Non-pigmented ciliary epithelial cell (primary cell): ENCODE measurements at regions not wholly inside any gene's neighbourhood (a gene's known extent, or its start where the extent isn't known, plus 50 kb on each side); places are given as distances from the start of the nearest gene placed in this dataset.
A peak's percentile ranks its signal among the peaks of the same experiment; 100 is the strongest.

Experiments
- DNase-seq: peaks from one replicate; pipeline ENCODE4 v3.0.0-alpha.2; 2010; ENCODE audit warnings: low read depth

DNA sequence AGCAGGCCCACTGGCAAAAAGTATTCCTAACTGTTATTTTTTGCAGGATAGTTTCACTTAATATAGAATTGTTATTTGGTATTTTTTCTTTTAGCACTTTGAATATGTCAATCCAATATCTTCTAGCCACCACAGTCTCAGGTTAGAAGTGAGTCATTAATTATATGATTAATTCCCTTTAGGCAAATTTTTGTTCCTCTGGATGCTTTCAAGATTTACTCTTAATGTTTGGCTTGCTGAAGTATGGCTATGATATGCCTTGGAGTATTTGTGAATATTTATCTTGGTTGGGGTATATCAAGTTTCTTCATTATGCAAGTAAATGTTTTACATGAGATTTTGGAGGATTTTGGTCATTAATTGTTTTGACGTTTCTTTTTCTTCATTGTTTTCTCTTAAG lies 152.1 kb upstream of the ALCAM start:
- no peak for DNase-seq

DNA sequence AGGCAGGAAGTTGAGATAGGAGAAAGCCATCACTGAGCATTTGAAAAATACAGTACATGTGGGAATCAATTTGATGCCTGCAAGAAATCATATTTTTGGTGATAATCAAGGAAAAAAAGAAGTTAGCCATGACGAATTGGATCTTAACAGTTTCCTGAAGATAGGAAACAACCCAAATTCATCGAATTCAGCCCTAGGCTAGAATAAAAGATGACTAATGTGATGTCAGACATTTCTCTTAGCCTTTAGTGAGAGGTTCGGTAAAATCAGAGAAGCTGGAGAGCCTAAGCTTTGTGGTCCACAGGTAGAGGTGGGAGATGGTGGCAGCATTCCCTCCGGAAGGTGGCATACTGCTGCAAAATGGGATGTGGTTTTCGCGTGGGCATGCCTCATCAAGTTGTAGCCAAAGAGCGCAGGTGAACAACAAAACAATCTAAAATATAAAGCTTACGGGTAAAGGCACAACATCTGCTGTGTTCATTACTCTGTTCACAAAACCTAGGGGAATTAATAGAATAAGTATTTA lies 144.1 kb upstream of the ALCAM start:
- DNase-seq, result no peak

DNA sequence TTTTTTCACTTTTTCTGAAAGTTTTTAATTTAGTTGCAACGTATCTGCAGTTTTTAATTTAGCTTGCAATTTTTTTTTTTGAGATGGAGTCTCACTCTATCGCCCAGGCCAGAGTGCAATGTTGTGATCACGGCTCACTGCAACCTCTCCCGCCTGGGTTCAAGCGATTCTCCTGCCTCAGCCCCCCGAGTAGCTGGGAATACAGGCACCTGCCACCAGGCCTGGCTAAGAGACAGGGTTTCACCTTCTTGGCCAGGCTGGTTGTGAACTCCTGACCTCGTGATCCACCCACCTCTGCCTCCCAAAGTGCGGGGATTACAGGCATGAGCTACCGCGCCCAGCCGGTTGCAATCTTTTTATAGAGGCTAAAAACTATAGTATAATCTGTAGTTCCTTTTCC lies 142.9 kb upstream of the ALCAM start:
- DNase-seq, result no peak

DNA sequence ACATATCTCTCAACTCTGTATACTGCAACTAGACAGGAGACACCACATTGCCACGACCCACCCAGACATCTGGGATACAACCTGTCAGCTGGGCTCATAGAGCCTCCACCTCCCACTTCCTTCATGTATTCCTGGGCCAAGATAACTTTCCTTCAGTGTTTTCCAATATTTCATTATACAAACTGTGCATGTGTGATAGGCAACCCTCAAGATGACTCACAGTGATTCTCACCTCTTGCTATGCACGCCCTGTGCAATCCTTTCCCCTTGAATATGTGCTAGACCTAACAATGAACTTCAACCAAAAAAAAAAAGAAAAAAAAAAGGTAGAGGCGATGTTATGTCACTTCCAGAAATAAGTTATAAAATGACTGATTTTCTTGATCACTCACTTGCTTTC lies 138.0 kb upstream of the ALCAM start:
- no peak for DNase-seq

DNA sequence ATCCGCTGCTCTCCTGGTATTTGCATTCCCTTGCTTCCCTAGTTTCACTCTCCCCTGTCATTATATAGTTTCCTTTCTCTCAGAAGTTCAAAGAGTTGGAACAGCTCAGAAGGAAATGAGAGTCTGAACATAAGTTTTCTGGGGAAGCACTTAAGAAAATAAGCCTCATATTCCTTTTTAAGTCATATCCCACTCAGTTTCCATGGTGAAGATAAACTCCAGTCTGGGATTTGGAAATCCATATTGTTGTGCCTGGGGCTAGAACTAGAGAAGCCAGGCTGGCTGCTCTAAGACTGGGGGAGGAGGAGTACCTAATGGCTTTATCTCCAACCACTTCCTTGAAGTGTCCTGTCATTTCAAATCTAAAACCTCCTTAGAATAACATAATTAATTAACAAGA lies 134.2 kb upstream of the ALCAM start:
- no peak for DNase-seq

DNA sequence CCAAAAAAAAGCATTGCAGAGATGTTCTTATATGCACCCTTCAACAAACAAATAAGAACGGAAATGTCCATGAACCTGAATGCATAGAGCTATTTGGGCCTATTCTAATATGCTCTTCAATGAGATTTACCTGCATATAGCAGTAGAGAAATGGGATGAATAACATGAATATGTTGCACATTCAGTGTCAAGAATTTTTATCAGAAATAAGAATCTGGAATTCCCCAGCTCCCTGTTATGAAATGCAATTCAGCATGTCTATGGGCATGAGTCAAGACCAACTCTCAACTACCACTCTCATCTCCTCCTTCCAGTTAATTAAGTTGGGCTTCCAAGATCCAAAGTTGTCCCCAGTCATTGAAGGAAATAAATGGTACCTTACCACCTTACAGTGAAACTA lies 133.7 kb upstream of the ALCAM start:
- no peak for DNase-seq

DNA sequence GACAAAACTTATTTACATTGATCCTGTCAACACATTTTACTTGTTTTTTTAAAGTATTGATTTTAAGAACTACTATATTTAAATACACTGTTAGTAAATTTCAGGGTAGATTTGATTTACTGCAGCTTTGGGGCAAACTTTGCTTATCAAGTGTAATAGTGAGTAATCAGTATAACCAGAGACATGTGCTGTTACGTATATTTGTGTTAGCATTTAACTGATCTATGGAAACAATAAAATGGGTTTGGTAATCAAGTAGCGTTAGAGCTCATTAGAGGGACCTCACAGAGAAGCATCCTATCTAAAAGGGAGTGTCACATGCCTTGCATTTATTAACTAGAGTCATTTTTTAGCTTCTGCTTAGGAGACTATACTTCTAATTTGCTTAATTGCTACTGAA lies 131.5 kb upstream of the ALCAM start:
- no peak for DNase-seq

DNA sequence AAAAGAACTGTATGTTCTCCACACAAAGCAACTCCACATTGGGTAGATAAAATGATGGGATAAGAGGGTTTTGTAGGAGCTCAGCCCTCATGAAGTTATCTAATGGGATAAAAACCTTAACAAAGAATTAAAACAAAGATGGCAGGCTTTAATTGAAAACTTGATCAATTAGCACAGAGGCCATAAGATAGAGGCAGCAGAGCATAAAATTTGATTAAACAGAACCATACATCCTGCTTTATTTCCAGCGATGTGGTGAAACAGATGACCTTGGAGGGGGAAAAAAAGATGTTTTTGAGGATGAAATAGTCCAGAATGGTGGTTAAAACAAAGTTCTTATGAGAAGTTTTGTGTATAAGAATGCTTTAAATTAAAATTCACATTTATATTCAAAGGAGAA lies 130.9 kb upstream of the ALCAM start:
- no peak for DNase-seq

DNA sequence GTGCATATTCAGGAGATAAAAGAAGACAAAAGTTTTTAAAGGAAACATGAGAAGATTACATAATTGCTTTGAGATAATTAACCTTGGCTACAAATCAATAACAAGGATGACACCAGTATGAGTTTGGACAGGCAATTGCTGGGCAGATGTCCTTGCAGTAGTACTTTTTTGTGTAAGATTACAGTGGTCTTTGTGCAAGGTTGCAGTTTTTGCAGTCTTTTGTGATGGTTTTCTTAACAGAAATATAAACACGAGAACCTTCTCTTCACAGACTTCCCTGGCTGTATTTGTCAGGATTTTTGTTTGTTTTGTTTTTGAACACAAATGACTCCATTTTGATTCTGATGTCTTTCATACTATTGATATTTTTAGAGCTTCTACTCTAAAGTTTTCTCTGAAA lies 128.3 kb upstream of the ALCAM start:
- DNase-seq, result no peak

DNA sequence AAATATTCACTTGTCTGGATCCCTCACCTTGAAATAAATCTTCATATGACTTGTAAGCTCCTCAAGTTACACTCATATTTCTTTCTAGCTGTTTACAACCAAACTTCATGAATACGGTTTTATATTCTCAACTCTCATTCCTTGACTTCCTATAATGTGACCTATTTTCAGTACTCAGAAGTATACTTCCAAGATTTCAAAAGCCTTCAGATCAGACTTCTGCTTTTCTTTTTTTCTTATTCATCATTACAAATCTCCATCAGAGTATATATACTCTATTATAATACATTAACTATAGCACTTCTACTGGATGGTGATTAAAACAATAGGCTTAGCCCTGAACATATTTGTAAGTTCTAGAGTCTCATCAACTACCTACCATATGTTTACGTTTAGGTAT lies 123.6 kb upstream of the ALCAM start:
- no peak for DNase-seq

DNA sequence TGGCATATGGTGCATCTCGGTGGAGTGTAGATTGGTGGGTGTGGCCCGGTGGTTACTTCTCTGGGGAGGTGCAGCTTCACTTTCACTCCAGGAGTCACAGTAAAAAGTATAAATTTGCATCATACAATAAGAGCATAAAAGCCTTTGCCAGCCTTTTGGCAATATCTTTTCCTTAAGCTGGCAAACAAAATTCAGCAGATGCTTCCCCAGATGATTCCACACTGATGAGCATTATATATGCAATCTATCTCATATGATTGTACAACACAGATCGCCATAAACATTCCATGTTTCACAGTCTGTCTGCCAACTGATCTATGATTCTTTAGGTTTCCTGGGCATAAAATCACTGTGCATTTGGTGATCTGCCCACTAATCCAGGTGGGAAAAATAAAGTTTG lies 120.2 kb upstream of the ALCAM start:
- no peak for DNase-seq

DNA sequence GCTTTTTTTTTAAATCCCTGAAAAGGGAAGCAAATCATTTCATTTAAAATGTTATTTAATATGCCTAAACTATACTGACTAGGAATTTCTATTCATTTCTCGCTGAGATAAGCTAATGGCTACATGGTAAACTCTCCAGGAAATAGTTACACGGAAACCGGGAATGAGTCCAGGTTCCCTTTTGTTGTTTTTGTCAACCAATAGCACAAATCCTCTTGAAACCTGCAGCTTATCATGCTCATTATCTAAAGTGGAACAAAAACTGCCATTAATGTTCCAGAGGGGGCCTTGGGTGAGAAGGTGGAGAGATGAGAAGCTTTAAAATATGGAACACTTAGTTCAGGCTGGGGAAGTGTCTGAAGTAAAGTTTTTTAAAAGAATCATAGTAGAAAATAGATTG lies 113.5 kb upstream of the ALCAM start:
- no peak for DNase-seq

DNA sequence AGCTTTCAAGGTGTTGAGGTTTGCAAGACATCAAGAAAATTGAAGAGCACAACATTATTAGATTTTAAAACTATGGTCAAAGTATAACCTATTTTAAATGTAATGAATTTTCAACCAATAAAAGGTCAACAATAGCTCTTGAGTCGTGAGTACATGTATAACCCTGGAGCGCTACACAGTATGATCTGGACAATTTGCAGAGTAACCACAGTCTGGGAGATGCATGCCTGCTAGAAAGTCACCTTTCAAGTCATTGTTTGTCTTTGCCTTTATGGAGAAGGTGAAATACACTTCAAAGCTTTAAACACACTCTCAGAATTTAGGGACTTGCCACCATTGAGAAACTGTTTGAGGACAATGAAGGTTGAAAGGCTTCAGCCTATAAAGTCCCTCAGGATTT lies 112.6 kb upstream of the ALCAM start:
- no peak for DNase-seq

DNA sequence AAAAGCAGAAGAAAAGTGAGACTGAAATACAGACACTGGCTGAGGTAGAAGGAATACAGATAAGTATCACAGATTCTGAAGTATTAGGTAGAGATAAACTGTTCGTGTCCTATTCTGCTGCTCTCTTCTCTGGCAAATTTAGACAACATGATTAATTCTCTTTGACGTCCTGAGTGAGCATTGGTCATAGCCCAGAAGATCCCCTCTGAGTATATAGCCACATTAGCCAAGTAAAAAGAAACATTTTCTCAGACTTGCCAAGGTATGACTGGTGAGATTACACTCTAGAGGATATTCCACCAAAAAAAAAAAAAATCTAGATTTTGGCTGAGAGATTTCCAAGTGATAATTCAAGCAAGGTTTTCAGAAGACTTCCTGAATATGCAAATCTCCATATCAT lies 111.4 kb upstream of the ALCAM start:
- DNase-seq, result no peak

DNA sequence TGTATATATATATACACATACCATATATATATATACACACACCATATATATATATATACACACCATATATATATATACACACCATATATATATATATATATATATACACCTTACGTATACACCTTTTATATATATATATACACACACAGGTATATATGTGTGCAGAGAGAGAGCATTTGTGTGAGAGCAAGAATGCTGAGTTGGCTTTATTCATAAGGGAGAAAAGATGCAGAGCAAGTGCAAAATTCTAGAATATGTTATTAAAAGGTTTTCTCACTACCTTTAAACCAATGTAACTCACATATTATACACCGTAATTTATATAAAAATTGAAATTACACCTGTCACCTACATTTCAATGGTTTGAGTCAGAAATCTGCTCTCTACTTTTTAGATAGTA lies 107.2 kb upstream of the ALCAM start:
- no peak for DNase-seq

DNA sequence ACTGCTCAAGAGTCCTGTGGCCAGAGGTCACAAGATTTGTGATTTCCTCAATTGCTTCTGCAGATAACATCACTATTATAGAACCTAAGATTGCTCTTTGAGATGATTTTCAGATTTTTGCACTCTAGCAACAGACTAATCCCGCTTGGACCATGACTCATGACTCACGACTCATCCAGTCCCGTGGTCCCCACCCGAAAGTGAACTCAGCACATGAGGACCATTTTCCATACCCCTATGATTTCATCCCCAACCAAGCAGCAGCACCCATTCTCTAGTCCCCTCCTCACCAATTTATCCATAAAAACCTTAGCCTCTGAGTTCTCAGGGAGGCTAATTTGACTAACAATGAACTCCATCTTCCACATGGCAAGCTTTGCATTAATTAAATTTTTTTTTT lies 106.3 kb upstream of the ALCAM start:
- no peak for DNase-seq

DNA sequence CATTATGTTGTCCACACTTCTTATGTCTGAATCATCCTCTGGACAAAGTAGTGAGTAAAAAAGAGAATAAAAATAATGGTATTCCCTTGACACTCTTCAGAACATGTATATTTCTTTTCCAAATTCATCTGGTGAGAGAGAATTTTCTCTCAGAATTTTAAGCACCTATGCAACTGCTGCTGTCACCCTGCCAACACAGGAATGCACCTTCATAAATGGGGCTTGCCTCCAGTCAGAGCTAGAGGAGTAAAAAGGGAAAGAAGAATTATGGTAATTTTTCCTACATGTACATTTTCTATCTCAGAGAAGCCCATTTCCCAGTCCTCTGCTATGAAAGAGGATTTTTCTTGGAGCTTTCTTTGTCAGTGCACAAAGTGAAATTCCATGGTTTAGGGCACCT lies 92.2 kb upstream of the ALCAM start:
- no peak for DNase-seq

DNA sequence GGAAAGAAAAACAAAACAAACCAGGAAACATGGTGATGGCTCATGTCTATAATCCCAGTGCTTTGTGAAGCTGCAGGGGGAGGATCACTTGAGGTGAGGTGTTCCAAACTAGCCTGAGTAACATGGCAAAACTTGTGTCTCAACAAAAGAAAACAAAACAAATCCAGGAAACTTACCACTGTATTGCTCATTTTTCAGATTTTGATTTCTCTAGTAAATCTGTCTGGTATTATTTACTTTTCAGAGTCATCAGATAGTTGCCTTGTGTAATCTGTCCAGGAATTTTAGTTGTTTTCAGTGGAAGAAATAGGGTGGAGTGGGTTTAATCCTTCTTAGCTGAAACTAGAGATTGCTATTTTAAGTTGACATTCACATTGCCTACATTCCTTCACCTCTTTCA lies 91.8 kb upstream of the ALCAM start:
- peak; percentile 70 for DNase-seq

DNA sequence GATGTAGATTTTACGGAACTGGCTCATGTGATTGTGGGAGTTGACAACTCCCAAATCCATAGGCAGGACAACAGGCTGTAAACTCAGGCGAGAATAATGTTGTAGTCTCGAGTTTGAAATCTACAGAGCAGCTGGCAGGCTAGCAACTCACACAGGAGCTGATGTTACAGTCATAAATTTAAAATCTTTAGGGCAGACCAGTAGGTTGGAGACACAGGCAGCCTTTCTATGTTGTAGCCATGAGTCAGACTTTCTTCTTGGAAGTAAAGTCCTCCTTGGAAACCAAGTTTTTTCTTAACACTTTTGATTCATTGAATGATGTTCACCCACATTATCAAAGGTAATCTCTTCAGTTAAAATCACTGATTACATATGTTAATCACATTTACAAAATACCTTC lies 89.1 kb upstream of the ALCAM start:
- DNase-seq, result no peak

DNA sequence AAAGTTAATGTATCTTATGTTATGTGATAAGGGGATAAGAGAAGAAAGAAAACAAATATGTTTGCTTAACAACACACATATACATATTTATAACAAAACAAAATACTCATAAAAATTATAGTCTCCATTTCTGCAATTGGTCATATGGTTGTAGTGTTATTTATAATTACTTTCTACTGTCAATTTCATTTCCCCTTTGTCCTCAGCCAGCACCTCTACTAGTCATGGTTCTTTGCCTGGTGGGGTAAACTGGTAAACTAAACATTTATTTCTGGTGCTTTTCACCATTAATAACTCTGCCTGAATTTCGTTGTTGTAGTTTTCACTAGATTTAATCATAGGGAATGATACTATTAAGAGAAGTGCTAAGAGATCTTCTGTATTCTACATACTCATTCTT lies 88.0 kb upstream of the ALCAM start:
- no peak for DNase-seq

DNA sequence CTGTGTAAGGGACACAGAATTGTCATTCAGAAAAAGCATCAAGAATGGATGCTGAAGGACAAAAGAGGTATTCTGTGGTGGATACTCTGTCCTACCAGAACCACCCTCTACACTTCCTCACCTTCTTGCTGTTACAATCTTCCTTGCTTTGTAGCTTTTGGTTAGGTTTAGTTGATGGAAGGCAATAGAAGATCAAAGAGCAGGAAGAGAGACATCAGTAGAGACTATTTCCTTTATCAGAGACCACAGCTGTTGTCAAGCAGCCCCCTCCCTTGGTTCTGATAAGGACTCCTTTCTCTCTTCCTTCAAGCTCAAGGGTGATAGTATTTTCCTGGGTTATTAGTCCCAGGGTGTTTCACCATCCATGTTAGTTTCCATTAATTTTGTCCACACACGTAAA lies 84.7 kb upstream of the ALCAM start:
- no peak for DNase-seq

DNA sequence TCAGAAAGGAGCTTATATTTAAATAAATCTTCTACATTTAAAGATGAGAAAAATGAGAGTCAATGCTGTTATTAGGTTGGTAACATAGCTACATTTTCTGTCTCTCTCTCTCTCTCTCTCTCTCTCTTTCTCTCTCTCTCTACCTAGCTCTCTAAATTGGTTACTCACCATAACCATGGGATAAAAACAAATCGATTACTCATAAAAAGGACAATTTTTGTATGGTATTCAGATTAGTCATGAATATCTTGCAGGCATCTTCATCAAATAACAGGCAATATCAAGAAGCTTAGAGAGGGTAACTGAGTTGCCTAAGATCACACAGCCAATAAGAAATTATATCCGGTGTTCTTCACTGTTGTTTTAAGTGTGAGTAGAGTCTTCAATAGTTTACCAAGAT lies 81.8 kb upstream of the ALCAM start:
- DNase-seq, result no peak

DNA sequence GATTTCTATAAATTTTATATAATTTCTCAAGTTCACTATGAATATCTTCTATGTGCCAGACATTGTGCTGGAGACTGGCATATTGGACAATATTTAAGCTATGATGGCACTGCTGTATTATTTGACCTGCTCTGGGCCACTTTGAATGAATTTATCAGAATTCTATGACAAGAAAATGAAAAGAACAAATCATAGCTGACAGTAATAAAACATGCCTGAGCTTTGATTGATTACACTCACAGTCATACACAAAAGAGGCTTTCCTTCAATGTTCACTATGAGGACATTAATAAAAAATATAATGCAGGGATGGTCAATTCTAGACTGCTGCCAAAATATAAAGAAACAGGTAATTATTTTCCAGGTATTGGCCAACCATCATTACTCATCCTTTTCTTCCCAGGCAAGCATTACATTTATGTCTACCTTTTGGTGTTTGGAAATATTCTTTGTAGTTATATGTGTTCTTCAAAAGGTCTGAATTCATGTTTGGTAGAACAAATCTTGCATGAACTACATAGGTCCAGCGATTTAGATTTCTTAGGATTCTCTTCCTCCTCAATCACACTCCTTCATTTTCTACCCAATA lies 81.0 kb upstream of the ALCAM start:
- no peak for DNase-seq

DNA sequence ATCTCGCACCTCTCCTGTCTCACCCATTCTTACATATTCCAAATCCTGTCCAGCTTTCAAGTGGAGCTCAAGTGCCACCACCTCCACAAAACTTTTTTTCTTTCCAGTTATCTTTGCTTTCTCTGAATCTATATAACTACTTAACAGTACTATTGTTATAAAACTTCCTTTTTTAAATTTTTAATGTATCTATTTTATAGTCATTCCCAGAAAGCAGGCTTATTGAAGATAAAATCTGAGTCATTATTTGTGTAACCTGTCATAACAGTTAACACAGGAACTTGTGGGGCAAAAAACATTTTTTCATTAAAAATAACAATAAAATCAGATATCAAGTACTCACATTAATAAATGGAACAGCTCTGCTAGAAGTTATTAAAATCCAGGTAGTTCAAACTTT lies 73.3 kb upstream of the ALCAM start:
- DNase-seq, result no peak
